CD4-positive, alpha-beta T cell treated with Interleukin-17A for 4 hours (primary cell): ENCODE measurements at regions not wholly inside any gene's neighbourhood (a gene's known extent, or its start where the extent isn't known, plus 50 kb on each side); places are given as distances from the start of the nearest gene placed in this dataset.
"Not testable (repeated sequence)": the region's sequence is repeated elsewhere in the genome, so short reads cannot be mapped to it uniquely, and the experiment has no call there.

Experiments used
- DNase-seq: peaks from one replicate; pipeline ENCODE4 v3.0.0-alpha.2; 2020; ENCODE audit warnings: mixed read lengths

- no peak for DNase-seq
These were observed 55.4 kb downstream of the CTSL start for GRCh38 chr9:87781331-87781730.

- no peak for DNase-seq
These were observed 57.3 kb downstream of the CTSL start for GRCh38 chr9:87783180-87783579.

DNA sequence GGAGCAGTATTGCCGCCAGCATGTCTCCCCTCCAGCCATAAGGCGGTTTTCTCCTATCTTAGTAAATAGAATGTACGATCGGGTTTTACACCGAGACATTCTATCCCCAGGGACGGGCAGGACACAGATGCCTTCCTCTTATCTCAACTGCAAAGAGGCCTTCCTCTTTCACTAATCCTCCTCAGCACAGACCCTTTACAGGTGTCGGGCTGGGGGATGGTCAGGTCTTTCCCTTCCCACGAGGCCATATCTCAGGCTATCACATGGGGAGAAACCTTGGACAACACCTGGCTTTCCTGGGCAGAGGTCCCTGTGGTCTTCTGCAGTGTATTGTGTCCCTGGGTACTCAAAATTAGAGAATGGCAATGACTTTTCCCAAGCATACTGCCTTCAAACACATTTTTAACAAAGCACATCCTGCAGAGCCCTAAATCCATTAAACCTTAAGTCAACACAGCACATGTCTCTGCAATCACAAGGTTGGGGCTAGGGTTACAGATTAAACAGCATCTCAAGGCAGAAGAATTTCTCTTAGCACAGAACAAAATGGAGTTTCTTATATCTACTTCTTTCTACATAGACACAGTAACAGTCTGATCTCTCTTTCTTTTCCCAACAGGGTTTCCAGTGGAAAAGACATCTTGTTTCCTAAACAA is 59.5 kb downstream of the CTSL start:
- not testable (repeated sequence) for DNase-seq

GRCh38 chr9:87786423-87786822 is 60.5 kb downstream of the CTSL start:
- DNase-seq: no peak

DNA sequence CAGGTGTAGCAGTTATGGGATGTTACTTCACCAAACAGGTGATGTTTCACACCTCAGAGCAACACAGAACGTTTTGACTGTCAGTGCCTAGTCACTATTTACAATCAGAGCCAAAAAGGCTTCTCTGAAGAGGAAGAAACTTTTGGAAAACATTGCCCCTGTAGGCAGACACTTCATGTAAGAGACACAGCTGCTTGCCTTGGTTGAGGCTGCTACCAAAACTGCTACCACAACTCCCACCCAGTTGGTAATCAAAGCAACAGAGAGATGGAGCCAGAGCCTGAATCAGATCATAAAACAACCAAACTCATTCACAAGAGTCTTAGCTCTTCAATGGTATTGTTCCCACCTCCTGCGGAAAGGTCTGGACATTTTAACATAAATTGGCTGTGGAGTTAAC is 61.0 kb downstream of the CTSL start:
- DNase-seq: no peak

- no peak for DNase-seq
These were observed 61.8 kb downstream of the CTSL start for GRCh38 chr9:87787735-87788134.

GRCh38 chr9:87792831-87793288 is 66.9 kb downstream of the CTSL start:
- DNase-seq: peak; percentile 39

DNA sequence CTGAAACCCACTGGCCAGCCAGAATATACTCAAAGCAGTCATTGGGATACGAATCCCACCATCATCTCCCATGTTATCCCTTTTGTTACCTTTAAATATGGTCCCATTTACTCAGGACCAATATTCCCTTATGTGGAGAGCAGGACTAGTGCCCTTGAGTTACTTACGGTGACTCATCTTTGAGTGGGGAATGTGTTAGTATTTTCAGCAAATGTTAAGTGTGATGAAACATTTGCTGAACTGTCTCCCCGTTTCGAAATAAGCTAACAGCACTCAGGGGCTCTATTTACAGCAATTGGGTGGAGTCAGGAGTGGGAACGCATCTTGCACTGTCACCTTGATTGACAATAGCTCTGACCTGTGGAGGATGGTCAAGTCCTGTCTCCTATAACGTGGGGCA is 67.4 kb downstream of the CTSL start:
- DNase-seq: no peak

GRCh38 chr9:87795178-87795577 is 69.3 kb downstream of the CTSL start:
- DNase-seq: no peak

- no peak for DNase-seq
These were observed 70.3 kb downstream of the CTSL start for GRCh38 chr9:87796196-87796595.

- no peak for DNase-seq
These were observed 72.4 kb downstream of the CTSL start for GRCh38 chr9:87798261-87798833.

- no peak for DNase-seq
These were observed 73.6 kb downstream of the CTSL start for GRCh38 chr9:87799503-87799902.

DNA sequence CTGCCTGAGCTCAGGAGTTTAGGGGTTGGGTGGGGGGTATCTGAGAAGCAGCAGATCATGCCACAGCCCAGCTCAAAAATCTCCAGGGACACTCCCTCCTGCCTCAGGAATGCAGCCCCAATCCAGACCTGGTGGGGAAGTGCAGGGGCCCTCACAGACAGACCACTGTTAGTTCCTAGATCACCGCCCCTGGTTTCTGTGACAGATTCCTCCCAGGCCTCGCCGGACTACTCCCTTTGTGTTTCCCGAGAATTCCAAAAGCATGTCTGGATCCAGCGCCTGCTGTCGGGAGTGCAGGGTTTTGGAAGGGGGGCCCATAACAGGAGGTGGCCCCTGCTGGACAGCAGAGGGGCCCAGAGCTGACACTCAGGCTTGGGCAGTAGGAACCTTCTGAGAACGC is 74.5 kb downstream of the CTSL start:
- no peak for DNase-seq

GRCh38 chr9:87801013-87801412 is 75.1 kb downstream of the CTSL start:
- no peak for DNase-seq

GRCh38 chr9:87803166-87803565 is 77.2 kb downstream of the CTSL start:
- DNase-seq: no peak

DNA sequence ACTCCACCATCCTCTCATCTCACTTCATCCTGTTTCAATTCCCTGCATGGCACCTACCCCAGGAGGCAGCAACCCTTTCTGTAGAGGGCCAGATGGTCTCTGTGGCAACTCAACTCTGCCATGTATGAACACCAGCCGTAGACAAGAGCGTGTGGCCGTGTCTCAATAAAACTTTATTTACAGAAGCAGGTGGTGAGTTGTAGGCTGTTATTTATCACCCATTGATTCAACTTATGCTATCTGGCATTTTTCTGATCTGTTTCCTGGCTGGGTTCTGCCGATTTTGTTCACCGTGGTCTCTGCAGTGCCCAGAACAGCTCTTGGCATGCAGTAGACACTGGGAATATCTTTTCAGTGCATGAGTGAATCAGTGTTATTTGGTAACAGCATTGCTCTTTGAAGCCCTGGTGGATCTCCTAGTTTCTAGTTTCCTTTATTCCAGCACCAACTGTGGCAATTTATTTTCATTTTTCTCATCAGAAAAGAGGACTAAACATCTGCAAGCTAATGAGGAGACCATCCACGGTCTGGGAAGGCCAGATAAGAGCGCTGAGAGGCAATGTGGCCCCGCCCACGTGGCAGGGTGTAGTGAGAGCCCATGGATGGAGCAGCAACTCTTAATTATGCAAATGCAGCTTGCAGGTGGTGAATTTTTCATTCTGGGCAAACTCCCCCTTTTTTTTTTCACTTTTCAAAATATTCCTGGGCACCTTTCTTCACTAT is 77.9 kb downstream of the CTSL start:
- no peak for DNase-seq

GRCh38 chr9:87805259-87805658 is 77.4 kb upstream of the SPATA31E1 start:
- no peak for DNase-seq

DNA sequence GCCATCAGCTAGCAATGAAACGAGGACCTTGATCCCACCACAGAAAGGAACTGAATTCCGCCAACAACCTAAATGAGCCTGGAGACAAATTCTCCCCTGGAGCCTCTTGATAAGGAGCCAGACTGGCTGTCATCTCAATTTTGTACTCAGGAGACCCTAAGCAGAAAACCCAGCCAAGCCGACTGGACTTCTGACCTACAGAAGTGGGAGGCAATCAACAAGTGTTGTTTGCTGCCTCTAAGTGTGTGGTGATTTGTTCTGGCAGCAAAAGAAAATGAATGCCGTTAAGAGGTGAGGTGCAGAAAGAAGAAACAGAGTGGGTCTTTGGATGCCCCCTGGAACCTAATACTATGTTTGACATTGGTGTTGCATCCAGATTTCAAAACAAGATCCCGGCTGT is 72.7 kb upstream of the SPATA31E1 start:
- no peak for DNase-seq

DNA sequence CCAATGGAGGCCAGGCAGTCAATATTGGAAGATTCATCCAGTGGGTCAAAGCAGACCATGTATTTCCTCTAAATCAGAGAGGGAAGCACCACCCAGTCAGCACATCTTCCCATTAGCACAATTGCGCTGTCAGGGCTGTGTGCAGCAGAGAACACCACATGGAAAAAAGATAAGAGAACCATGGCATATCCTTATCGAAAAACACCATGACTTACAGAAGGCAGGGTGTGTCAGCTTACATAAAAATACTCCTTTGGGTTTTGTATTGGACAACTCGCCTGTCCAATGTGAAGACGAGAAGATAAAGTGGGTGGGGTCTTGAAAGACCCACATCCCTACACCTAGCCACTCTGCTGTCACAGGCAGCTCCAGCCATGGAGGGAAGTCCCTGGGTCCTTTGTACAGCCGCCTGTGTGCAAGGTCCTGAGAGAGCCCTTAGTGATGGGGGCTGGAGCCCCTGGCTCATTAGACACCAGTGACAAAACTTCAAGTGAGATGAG is 71.9 kb upstream of the SPATA31E1 start:
- no peak for DNase-seq

- peak; percentile 24 for DNase-seq
These were observed 70.1 kb upstream of the SPATA31E1 start for GRCh38 chr9:87812375-87813118.

DNA sequence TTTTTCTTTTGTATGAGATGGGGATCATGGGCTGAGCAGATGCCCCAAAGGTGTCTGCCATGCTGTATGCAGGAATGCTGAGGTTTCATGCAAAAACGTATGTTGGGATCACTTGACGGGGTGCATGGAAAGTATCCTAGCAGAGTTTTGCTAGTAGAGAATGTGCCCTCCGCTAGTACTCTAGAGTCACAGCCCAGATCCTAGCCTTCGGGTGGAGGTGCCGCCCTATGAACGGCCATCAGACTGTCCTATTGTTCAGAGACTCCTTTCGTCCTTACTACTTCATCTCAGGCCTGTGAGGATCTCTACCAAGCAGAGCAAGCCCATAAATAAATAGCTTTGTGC is 69.6 kb upstream of the SPATA31E1 start:
- DNase-seq: no peak

DNA sequence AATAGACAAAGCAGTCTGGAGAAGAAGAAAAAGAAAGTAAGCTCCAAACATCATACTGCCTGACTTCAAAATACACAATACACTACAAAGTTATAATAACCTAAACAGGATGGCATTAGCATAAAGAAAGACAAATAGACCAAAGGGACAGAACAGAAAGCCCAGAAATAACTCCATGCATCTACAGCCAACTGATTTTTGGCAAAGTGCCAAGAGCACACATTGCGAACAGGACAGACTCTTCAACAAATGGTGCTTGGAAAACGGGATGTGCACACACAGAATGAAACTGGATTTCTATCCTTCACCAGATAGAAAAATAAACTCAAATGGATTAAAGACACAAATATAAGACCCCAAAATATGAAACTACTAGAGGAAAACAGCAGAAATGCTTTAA is 66.6 kb upstream of the SPATA31E1 start:
- DNase-seq: no peak

DNA sequence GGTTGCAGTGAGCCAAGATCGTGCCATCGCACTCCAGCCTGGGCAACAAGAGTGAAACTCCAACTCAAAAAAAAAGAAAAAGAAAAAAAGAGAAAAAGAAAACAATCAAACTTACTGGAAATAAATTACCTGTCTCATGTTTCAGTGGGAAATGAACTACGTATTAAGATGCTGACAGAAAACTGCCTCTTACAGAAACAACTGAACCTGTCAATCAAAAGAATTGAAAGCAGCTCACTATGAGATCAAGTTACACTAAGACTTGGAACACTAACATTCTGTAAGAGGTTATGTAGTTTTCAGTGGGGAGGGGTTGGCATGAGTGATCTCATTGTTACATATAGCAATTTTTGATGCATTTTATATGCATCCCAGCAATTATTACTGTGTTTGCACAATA is 64.4 kb upstream of the SPATA31E1 start:
- no peak for DNase-seq
